CD4-positive, alpha-beta memory T cell (primary cell): ENCODE measurements at regions not wholly inside any gene's neighbourhood (a gene's known extent, or its start where the extent isn't known, plus 50 kb on each side); places are given as distances from the start of the nearest gene placed in this dataset.

Experiments used
- CTCF ChIA-PET: fragments of 350-600 bp; sonication (Branson Sonifier 250); formaldehyde crosslinking; loops from one replicate; lab custom pipeline; 2021; ENCODE audit warnings: inconsistent platforms; ENCODE audit not compliant: partially characterized antibody; lab: Charles Lee
- POLR2A ChIA-PET: fragments of 350-600 bp; sonication (Branson Sonifier 250); formaldehyde crosslinking; loops from one replicate; lab custom pipeline; 2021; ENCODE audit not compliant: partially characterized antibody; lab: Charles Lee
- DNase-seq, 5 donors: peaks; one replicate each; pipeline versions ENCODE4 v3.0.0 to v3.0.0-alpha.2; 2020 to 2022; ENCODE audit warnings: mixed read lengths in 1 of 5
- H3K27ac ChIP-seq: one replicate; pipeline ENCODE4 v1.7.0; 2013; ENCODE audit warnings: low read depth, low read length
- H3K27me3 ChIP-seq: 2 replicates; pipeline ENCODE4 v1.7.0; 2013; ENCODE audit warnings: mild to moderate bottlenecking, low read length, moderate library complexity; ENCODE audit not compliant: insufficient read depth
- H3K36me3 ChIP-seq: 2 replicates; pipeline ENCODE4 v1.7.0; 2013; ENCODE audit warnings: mild to moderate bottlenecking, low read length, moderate library complexity; ENCODE audit not compliant: insufficient read depth
- H3K4me1 ChIP-seq: 2 replicates; pipeline ENCODE4 v1.7.0; 2013; ENCODE audit warnings: mild to moderate bottlenecking, low read length, moderate library complexity; ENCODE audit not compliant: insufficient read depth
- H3K4me3 ChIP-seq, 2 donors: one replicate each; pipeline ENCODE4 v1.7.0; 2013; ENCODE audit warnings: low read length in 2 of 2, mild to moderate bottlenecking in 1 of 2
- H3K9me3 ChIP-seq, 2 donors: one replicate each; pipeline ENCODE4 v1.7.0; 2013; ENCODE audit warnings: low read length in 2 of 2, control low read depth in 1 of 2; ENCODE audit not compliant: control insufficient read depth in 1 of 2
- H3K27ac Mint-ChIP-seq, 7 donors: one replicate each; pipeline ENCODE4 v1.8.0; 2020 to 2021; ENCODE audit warnings: mixed read lengths in 7 of 7, mild to moderate bottlenecking in 6 of 7, inconsistent platforms in 3 of 7, moderate library complexity in 3 of 7
- H3K27me3 Mint-ChIP-seq, 2 donors: one replicate each; pipeline ENCODE4 v1.8.0; 2020 to 2021; ENCODE audit warnings: mixed read lengths in 2 of 2
- H3K36me3 Mint-ChIP-seq, 2 donors: one replicate each; pipeline ENCODE4 v1.8.0; 2020 to 2021; ENCODE audit warnings: mixed read lengths in 2 of 2, inconsistent platforms in 1 of 2, mild to moderate bottlenecking in 1 of 2
- H3K4me1 Mint-ChIP-seq, 4 donors: one replicate each; pipeline ENCODE4 v1.8.0; 2020 to 2021; ENCODE audit warnings: mixed read lengths in 4 of 4, mild to moderate bottlenecking in 1 of 4
- H3K4me3 Mint-ChIP-seq, 8 donors: one replicate each; pipeline ENCODE4 v1.8.0; 2020 to 2021; ENCODE audit warnings: mixed read lengths in 8 of 8, mild to moderate bottlenecking in 7 of 8, moderate library complexity in 6 of 8, inconsistent platforms in 3 of 8
- H3K9me3 Mint-ChIP-seq, 8 donors: one replicate each; pipeline ENCODE4 v1.8.0; 2020 to 2021; ENCODE audit warnings: mixed read lengths in 8 of 8, mild to moderate bottlenecking in 5 of 8, inconsistent platforms in 3 of 8, moderate library complexity in 1 of 8
- intact Hi-C: fragments of 100-400 bp; cut with micrococcal nuclease; formaldehyde crosslinking; loops from one replicate; pipeline ENCODE4 v1.15.1; 2023

GRCh38 chr2:122651236-122651635, 895.8 kb downstream of the TSN start:
- no peaks in the 10 kb centered on the region for H3K9me3 ChIP-seq
- no peaks in the 10 kb centered on the region for H3K36me3 ChIP-seq
- Mint-ChIP-seq H3K27me3 (no peaks in the 10 kb centered on the region), H3K9me3 (peaks cover 0 to 13% (median 2%) of the 10 kb centered on the region in 8 donors), H3K4me3 (no peak overlapping the region), H3K27ac (no peak overlapping the region), H3K36me3 (no peaks in the 10 kb centered on the region), H3K4me1 (no peaks in the 10 kb centered on the region)
- POLR2A ChIA-PET: no interaction called here
- no peak for DNase-seq
- CTCF ChIA-PET: no interaction called here
- intact Hi-C loops: no loop called here
- H3K4me1 ChIP-seq: no peaks in the 10 kb centered on the region
- H3K4me3 ChIP-seq: no peak overlapping the region
- no peak overlapping the region for H3K27ac ChIP-seq
- H3K27me3 ChIP-seq: no peaks in the 10 kb centered on the region

DNA sequence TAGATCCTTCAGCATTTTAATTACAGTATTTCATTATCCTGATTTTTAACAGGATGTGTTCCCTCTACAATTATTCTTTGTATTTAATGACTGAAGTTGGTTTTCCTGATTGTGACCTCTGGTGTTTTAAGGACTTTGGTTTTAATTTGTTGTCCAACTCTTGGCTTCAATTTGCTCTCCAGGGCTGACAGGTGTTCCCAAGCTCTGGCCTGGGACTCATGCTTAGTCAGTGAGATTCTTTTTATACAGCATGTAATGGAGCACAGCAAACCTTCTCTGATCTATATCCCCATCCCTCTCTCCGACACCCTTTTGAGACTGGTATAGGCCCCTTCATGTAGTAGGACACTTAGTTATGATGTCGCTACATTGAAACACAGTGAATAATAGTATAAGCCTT, 896.3 kb downstream of the TSN start:
- Histone ChIP-seq H3K27me3 (no peaks in the 10 kb centered on the region), H3K4me1 (no peaks in the 10 kb centered on the region), H3K27ac (no peak overlapping the region), H3K4me3 (no peak overlapping the region), H3K9me3 (no peaks in the 10 kb centered on the region), H3K36me3 (no peaks in the 10 kb centered on the region)
- no peak overlapping the region for H3K27ac Mint-ChIP-seq
- H3K36me3 Mint-ChIP-seq: no peaks in the 10 kb centered on the region
- intact Hi-C loops: no loop called here
- H3K27me3 Mint-ChIP-seq: no peaks in the 10 kb centered on the region
- peaks cover 0 to 15% (median 3%) of the 10 kb centered on the region in 8 donors for H3K9me3 Mint-ChIP-seq
- no peak for DNase-seq
- POLR2A ChIA-PET: no interaction called here
- no peaks in the 10 kb centered on the region for H3K4me1 Mint-ChIP-seq
- CTCF ChIA-PET: no interaction called here
- no peak overlapping the region for H3K4me3 Mint-ChIP-seq

- DNase-seq: no peak
- H3K4me3 Mint-ChIP-seq: no peak overlapping the region
- no peaks in the 10 kb centered on the region for H3K4me1 Mint-ChIP-seq
- peaks cover 0 to 15% (median 3%) of the 10 kb centered on the region in 8 donors for H3K9me3 Mint-ChIP-seq
- no peaks in the 10 kb centered on the region for H3K27me3 Mint-ChIP-seq
- POLR2A ChIA-PET: no interaction called here
- H3K27ac ChIP-seq: no peak overlapping the region
- H3K36me3 ChIP-seq: no peaks in the 10 kb centered on the region
- H3K9me3 ChIP-seq: no peaks in the 10 kb centered on the region
- H3K36me3 Mint-ChIP-seq: no peaks in the 10 kb centered on the region
- H3K4me1 ChIP-seq: no peaks in the 10 kb centered on the region
- no peak overlapping the region for H3K27ac Mint-ChIP-seq
- intact Hi-C loops: no loop called here
- CTCF ChIA-PET: no interaction called here
- no peak overlapping the region for H3K4me3 ChIP-seq
- no peaks in the 10 kb centered on the region for H3K27me3 ChIP-seq
Measured at GRCh38 chr2:122652670-122653069, 897.2 kb downstream of the TSN start.

DNA sequence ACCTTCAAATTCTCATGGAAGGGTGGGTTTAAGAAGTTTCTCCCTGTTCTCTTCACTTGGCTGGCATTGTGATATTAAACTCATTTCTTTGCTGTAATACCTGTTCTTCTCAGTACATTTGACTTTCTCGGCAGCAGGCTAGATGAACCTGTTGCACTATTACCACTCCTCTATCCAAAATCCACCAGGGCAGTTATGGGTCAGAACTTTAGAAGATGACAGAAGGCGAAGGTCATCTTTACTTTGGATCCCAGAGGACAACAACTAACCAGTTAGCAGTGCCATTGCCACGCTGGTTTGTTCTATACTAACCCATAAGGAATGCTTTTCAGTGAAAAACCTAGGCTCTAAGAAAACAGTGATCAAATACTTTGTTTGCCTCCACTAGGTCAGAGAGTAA, 901.0 kb downstream of the TSN start:
- intact Hi-C loops: no loop called here
- no peaks in the 10 kb centered on the region for H3K9me3 ChIP-seq
- DNase-seq: no peak
- no peak overlapping the region for H3K4me3 ChIP-seq
- Mint-ChIP-seq H3K9me3 (peaks cover 0 to 15% (median 3%) of the 10 kb centered on the region in 8 donors), H3K27me3 (no peaks in the 10 kb centered on the region), H3K27ac (no peak overlapping the region), H3K36me3 (no peaks in the 10 kb centered on the region), H3K4me3 (no peak overlapping the region), H3K4me1 (no peaks in the 10 kb centered on the region)
- no peaks in the 10 kb centered on the region for H3K27me3 ChIP-seq
- no peaks in the 10 kb centered on the region for H3K4me1 ChIP-seq
- no peak overlapping the region for H3K27ac ChIP-seq
- ChIA-PET CTCF (no interaction called here), POLR2A (no interaction called here)
- H3K36me3 ChIP-seq: no peaks in the 10 kb centered on the region

- DNase-seq: no peak
- Histone ChIP-seq H3K4me1 (no peaks in the 10 kb centered on the region), H3K27ac (no peak overlapping the region), H3K4me3 (no peak overlapping the region), H3K9me3 (no peaks in the 10 kb centered on the region), H3K36me3 (no peaks in the 10 kb centered on the region), H3K27me3 (no peaks in the 10 kb centered on the region)
- H3K4me3 Mint-ChIP-seq: no peak overlapping the region
- CTCF ChIA-PET: no interaction called here
- no peaks in the 10 kb centered on the region for H3K36me3 Mint-ChIP-seq
- H3K9me3 Mint-ChIP-seq: peaks cover 0 to 9% (median 3%) of the 10 kb centered on the region in 8 donors
- H3K27me3 Mint-ChIP-seq: no peaks in the 10 kb centered on the region
- H3K27ac Mint-ChIP-seq: no peak overlapping the region
- no peaks in the 10 kb centered on the region for H3K4me1 Mint-ChIP-seq
- POLR2A ChIA-PET: no interaction called here
- intact Hi-C loops: no loop called here
Measured at GRCh38 chr2:122660786-122661634, 905.6 kb downstream of the TSN start.

DNA sequence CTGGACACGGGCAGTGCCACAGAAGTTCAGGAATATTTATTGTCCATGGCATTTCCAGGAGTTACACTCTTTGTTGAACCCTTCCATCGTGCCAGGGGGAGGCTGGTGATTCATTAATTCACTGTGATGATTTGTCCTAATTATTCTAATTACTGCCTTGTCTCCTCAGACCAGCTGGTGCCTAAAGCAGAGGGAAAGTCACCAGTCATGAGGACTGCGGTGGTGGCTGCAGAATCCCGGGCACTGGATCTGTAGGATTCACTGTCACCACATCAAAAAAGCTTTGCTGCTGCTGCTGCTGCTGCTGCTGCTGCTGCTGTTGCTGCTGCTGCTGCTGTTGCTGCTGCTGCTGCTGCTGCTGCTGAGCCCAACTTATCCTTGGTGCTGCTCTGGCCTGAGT, 908.2 kb downstream of the TSN start:
- H3K27ac Mint-ChIP-seq: no peak overlapping the region
- POLR2A ChIA-PET: no interaction called here
- H3K4me1 Mint-ChIP-seq: no peaks in the 10 kb centered on the region
- peaks cover 0 to 4% (median 0%) of the 10 kb centered on the region in 8 donors for H3K9me3 Mint-ChIP-seq
- no peaks in the 10 kb centered on the region for H3K36me3 Mint-ChIP-seq
- H3K27me3 ChIP-seq: no peaks in the 10 kb centered on the region
- CTCF ChIA-PET: no interaction called here
- no peaks in the 10 kb centered on the region for H3K27me3 Mint-ChIP-seq
- DNase-seq: no peak
- no peaks in the 10 kb centered on the region for H3K9me3 ChIP-seq
- no peak overlapping the region for H3K27ac ChIP-seq
- intact Hi-C loops: no loop called here
- no peak overlapping the region for H3K4me3 Mint-ChIP-seq
- no peaks in the 10 kb centered on the region for H3K36me3 ChIP-seq
- H3K4me1 ChIP-seq: no peaks in the 10 kb centered on the region
- H3K4me3 ChIP-seq: no peak overlapping the region

- Histone ChIP-seq H3K27me3 (no peaks in the 10 kb centered on the region), H3K4me1 (no peaks in the 10 kb centered on the region), H3K27ac (no peak overlapping the region), H3K4me3 (no peak overlapping the region), H3K36me3 (no peaks in the 10 kb centered on the region), H3K9me3 (no peaks in the 10 kb centered on the region)
- H3K27ac Mint-ChIP-seq: no peak overlapping the region
- ChIA-PET CTCF (no interaction called here), POLR2A (no interaction called here)
- H3K4me1 Mint-ChIP-seq: no peaks in the 10 kb centered on the region
- H3K9me3 Mint-ChIP-seq: peaks cover 0 to 8% (median 1%) of the 10 kb centered on the region in 8 donors
- intact Hi-C loops: no loop called here
- H3K27me3 Mint-ChIP-seq: no peaks in the 10 kb centered on the region
- no peak for DNase-seq
- H3K36me3 Mint-ChIP-seq: no peaks in the 10 kb centered on the region
- no peak overlapping the region for H3K4me3 Mint-ChIP-seq
Measured at GRCh38 chr2:122669627-122670026, 914.2 kb downstream of the TSN start.
